KMS-11 (cell line): ENCODE measurements at regions not wholly inside any gene's neighbourhood (a gene's known extent, or its start where the extent isn't known, plus 50 kb on each side); places are given as distances from the start of the nearest gene placed in this dataset.

Source experiments
- H2AFZ ChIP-seq: fragments of 200-600 bp; sonication (generic); 2 replicates; pipeline ENCODE4 v1.6.1; 2016; ENCODE audit warnings: antibody characterized with exemption, mixed run types, low read depth
- H3K27ac ChIP-seq: fragments of 200-600 bp; sonication (generic); 2 replicates; pipeline ENCODE4 v1.6.1; 2016; ENCODE audit warnings: mild to moderate bottlenecking, mixed run types
- H3K27me3 ChIP-seq: fragments of 200-600 bp; sonication (generic); 2 replicates; pipeline ENCODE4 v1.6.1; 2017; ENCODE audit warnings: mild to moderate bottlenecking, low read depth, mixed run types, moderate library complexity; ENCODE audit not compliant: insufficient read depth
- H3K36me3 ChIP-seq: fragments of 200-600 bp; sonication (generic); 2 replicates; pipeline ENCODE4 v1.6.1; 2017; ENCODE audit warnings: mild to moderate bottlenecking, mixed run types; ENCODE audit not compliant: insufficient read depth
- H3K4me1 ChIP-seq: fragments of 200-600 bp; sonication (generic); 2 replicates; pipeline ENCODE4 v1.6.1; 2016; ENCODE audit warnings: mild to moderate bottlenecking, low read depth, mixed run types; ENCODE audit not compliant: poor library complexity, severe bottlenecking
- H3K4me2 ChIP-seq: fragments of 200-600 bp; sonication (generic); 2 replicates; pipeline ENCODE4 v1.7.0; 2016; ENCODE audit warnings: mild to moderate bottlenecking, mixed run types
- H3K4me3 ChIP-seq: fragments of 200-600 bp; sonication (generic); IDR thresholded peaks from 2 replicates; pipeline ENCODE4 v1.6.1; 2017; ENCODE audit warnings: low read depth, low read length, mixed read lengths; ENCODE audit not compliant: insufficient read depth
- H3K79me2 ChIP-seq: fragments of 200-600 bp; sonication (generic); 2 replicates; pipeline ENCODE4 v1.6.1; 2016; ENCODE audit warnings: low read depth, mixed run types; ENCODE audit not compliant: insufficient read depth
- H3K9ac ChIP-seq: fragments of 200-600 bp; sonication (generic); 2 replicates; pipeline ENCODE4 v1.6.1; 2016; ENCODE audit warnings: mild to moderate bottlenecking, mixed run types
- H4K20me1 ChIP-seq: fragments of 200-600 bp; sonication (generic); 2 replicates; pipeline ENCODE4 v1.6.1; 2016; ENCODE audit warnings: mild to moderate bottlenecking, mixed run types; ENCODE audit not compliant: insufficient read depth
- TF ChIP-seq, protein P1 (sequence below): fragments of 200-600 bp; sonication (generic); conservative IDR thresholded peaks from 2 replicates; pipeline ENCODE4 v1.6.1; 2017; ENCODE audit warnings: low read depth, mild to moderate bottlenecking, antibody characterized with exemption, low read length, moderate library complexity, mixed read lengths

DNA sequence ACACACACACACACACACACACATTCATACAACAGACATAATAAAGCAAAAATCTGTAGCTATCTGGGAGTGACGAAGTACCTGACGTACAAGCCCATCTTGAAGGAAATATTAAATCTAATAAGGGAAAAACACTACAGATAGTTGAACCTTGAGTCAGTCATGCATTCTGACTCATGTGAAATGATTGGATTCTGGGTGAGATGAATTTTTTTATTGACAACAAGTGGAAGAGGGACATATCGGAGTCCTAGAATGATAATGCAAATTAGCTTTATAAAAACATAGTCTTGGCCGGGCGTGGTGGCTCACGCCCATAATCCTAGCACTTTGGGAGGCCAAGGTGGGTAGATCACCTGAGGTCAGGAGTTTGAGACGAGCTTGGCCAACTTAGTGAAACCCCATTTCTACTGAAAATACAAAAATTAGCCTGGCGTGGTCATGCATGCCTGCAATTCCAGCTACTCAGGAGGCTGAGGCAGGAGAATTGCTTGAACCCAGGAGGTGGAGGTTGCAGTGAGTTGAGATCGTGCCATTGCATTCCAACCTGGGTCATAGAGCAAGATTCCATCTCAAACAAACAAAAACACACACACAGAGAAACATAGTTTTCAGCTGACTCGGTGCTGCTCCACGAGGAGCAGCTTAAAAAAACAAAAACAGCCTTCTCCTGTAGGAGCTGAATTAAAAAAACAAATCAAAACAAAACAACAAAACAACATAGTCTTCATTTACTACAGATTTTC, 154.4 kb upstream of the MKLN1 start:
- H3K4me2 ChIP-seq, result no peak overlapping the region
- no peaks in the 10 kb centered on the region for H3K79me2 ChIP-seq
- TF ChIP-seq, protein P1, sequence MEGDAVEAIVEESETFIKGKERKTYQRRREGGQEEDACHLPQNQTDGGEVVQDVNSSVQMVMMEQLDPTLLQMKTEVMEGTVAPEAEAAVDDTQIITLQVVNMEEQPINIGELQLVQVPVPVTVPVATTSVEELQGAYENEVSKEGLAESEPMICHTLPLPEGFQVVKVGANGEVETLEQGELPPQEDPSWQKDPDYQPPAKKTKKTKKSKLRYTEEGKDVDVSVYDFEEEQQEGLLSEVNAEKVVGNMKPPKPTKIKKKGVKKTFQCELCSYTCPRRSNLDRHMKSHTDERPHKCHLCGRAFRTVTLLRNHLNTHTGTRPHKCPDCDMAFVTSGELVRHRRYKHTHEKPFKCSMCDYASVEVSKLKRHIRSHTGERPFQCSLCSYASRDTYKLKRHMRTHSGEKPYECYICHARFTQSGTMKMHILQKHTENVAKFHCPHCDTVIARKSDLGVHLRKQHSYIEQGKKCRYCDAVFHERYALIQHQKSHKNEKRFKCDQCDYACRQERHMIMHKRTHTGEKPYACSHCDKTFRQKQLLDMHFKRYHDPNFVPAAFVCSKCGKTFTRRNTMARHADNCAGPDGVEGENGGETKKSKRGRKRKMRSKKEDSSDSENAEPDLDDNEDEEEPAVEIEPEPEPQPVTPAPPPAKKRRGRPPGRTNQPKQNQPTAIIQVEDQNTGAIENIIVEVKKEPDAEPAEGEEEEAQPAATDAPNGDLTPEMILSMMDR, result no peak
- H3K27ac ChIP-seq, result no peak overlapping the region
- H4K20me1 ChIP-seq, result no peaks in the 10 kb centered on the region
- H2AFZ ChIP-seq, result no peak overlapping the region
- no peaks in the 10 kb centered on the region for H3K36me3 ChIP-seq
- H3K9ac ChIP-seq, result no peak overlapping the region
- H3K4me3 ChIP-seq, result no peak overlapping the region
- H3K4me1 ChIP-seq, result no peaks in the 10 kb centered on the region
- H3K27me3 ChIP-seq, result no peaks in the 10 kb centered on the region

DNA sequence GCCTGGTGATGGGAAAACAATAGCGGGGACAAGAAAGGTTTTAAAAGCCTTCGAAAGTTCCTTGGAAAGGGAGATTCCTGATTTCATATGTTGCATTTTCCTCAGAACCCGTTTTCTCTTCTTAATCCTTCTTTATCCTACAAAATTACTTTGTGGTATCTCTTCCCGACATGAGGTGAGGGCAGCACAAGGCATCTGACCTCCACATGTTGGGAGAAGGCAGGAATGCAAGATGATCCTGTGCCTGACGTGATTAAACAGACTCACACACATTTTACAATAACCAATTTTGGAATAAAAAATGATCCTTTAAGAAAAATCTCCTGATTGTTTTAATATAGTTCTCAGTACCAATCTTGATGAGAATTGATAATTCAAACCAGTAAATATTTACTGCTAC, 153.3 kb upstream of the MKLN1 start:
- Histone ChIP-seq H3K4me2 (no peak overlapping the region), H3K9ac (no peak overlapping the region), H2AFZ (no peak overlapping the region), H3K4me1 (no peaks in the 10 kb centered on the region), H3K79me2 (no peaks in the 10 kb centered on the region), H3K27me3 (no peaks in the 10 kb centered on the region), H4K20me1 (no peaks in the 10 kb centered on the region), H3K4me3 (no peak overlapping the region), H3K27ac (no peak overlapping the region), H3K36me3 (no peaks in the 10 kb centered on the region)
- TF ChIP-seq, protein P1, result no peak

DNA sequence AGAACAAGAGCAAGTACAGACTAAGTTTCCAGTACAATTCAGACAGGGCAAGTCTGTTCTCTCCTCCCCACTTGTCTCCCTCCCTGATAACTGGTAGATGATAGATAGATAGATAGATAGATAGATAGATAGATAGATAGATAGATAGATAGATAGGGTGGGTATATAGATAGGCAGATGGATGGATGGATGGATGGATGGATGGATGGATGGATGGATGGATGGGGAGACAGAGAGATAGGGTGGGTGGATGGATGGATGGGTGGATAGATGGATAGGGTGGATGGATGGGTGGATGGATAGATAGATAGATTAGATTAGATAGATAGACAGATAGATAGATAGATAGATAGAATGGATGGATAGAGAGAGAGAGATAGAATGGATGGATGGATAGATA, 152.8 kb upstream of the MKLN1 start:
- Histone ChIP-seq H3K4me3 (no peak overlapping the region), H3K9ac (no peak overlapping the region), H3K4me2 (no peak overlapping the region), H3K4me1 (no peaks in the 10 kb centered on the region), H3K27me3 (no peaks in the 10 kb centered on the region), H2AFZ (no peak overlapping the region), H4K20me1 (no peaks in the 10 kb centered on the region), H3K27ac (no peak overlapping the region), H3K36me3 (no peaks in the 10 kb centered on the region), H3K79me2 (no peaks in the 10 kb centered on the region)
- TF ChIP-seq, protein P1, result no peak

DNA sequence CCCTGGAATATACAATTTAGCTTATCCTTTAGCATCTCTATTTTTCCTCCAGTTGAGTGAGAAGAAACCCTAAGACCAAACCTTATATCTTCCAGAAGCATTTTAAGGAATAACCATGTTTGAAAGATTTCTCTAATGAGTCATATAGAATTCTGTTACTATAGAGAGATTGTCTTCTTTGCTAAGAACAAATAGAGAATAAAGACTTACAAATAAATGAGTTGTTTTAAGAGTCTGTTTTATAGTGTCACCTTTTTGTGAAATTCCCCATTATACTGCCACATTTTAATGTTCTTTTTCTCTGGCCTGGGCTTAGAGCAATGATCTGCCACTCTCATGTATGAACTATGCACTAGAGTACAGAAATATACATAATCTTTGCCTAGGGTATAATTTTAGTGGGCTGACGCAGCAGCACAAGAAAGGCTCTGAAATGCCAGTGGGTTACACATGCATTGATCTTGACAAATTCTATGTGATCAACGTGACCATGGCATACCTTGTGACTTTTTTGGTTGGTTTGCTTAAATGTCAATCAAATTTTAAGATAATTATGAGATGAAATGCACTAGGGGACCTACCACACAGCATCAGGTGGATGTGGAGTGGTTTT, 145.1 kb upstream of the MKLN1 start:
- no peaks in the 10 kb centered on the region for H4K20me1 ChIP-seq
- H3K9ac ChIP-seq, result no peak overlapping the region
- no peaks in the 10 kb centered on the region for H3K79me2 ChIP-seq
- no peak overlapping the region for H3K27ac ChIP-seq
- H3K4me3 ChIP-seq, result no peak overlapping the region
- TF ChIP-seq, protein P1, result no peak
- H3K4me1 ChIP-seq, result no peaks in the 10 kb centered on the region
- no peak overlapping the region for H3K4me2 ChIP-seq
- H3K27me3 ChIP-seq, result no peaks in the 10 kb centered on the region
- no peaks in the 10 kb centered on the region for H3K36me3 ChIP-seq
- no peak overlapping the region for H2AFZ ChIP-seq
